ENCODE measurements at regions not wholly inside any gene's neighbourhood (a gene's known extent, or its start where the extent isn't known, plus 50 kb on each side); places are given as distances from the start of the nearest gene placed in this dataset.

DNA sequence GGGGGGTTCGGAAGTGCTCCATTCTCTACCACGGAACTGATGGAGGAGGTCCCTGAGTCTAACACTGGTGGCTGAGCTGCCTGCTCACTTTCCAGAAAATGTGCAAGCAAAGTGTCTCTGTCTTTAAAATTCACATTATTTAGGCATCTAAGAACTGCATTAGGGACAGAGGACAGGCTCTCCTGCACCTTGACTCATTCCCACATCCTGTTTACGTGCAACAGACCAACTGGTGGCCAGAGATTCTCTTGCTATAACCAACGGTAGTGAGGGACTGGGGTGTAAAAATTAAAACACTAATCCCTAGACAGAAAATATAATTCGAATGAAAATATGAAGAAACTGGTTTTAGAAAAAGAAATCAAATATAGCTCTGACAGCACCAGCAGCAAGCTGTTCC is 320.9 kb downstream of the IRX2 start:
- TF ChIP-seq CTCF (conservative IDR thresholded peaks at IDR 0.05; ENCODE audit: low read depth in 2 of 2) = no peak
- no peak for TF ChIP-seq POLR2AphosphoS5 (IDR thresholded peaks at IDR 0.05; ENCODE audit: low read depth)
- TF ChIP-seq EZH2 (IDR thresholded peaks at IDR 0.05; ENCODE audit: low read depth, unreplicated experiment) = no peak
- TF ChIP-seq REST (IDR thresholded peaks at IDR 0.05; ENCODE audit: unreplicated experiment) = no peak

Measured in GM23338 (cell line).